Fibroblast of lung (primary cell): ENCODE measurements at regions not wholly inside any gene's neighbourhood (a gene's known extent, or its start where the extent isn't known, plus 50 kb on each side); places are given as distances from the start of the nearest gene placed in this dataset.

Experiments
- DNase-seq, 2 donors: peaks; one replicate each; pipeline versions ENCODE4 v3.0.0 to v3.0.0-alpha.2; 2010; ENCODE audit warnings: low read depth in 2 of 2
- H2AFZ ChIP-seq: 2 replicates; pipeline ENCODE4 v1.5.1; 2012; ENCODE audit warnings: low read length, control low read depth, inconsistent platforms
- H3K27ac ChIP-seq: 2 replicates; pipeline ENCODE4 v1.5.1; 2011; ENCODE audit warnings: low read length, control low read depth; ENCODE audit not compliant: insufficient read depth
- H3K27me3 ChIP-seq: 2 replicates; pipeline ENCODE4 v1.5.1; 2011; ENCODE audit warnings: mild to moderate bottlenecking, low read length; ENCODE audit not compliant: control insufficient read depth, insufficient read depth
- H3K36me3 ChIP-seq: 2 replicates; pipeline ENCODE4 v1.5.1; 2011; ENCODE audit warnings: low read length; ENCODE audit not compliant: control insufficient read depth, insufficient read depth
- H3K4me1 ChIP-seq: 2 replicates; pipeline ENCODE4 v1.5.1; 2011; ENCODE audit warnings: low read length; ENCODE audit not compliant: control insufficient read depth, insufficient read depth; ENCODE audit errors: extremely low read depth
- H3K4me2 ChIP-seq: 2 replicates; pipeline ENCODE4 v1.5.1; 2011; ENCODE audit warnings: low read length, control low read depth; ENCODE audit not compliant: insufficient read depth; ENCODE audit errors: extremely low read depth
- H3K4me3 ChIP-seq, 4 experiments: fragments of 200-600 bp in 1 of 4; sonication (generic) in 1 of 4; replicated peaks in 1 of 4; 2 replicates each; pipeline ENCODE4 v1.5.1; 2011 to 2016; ENCODE audit warnings: low read length in 4 of 4, low read depth in 3 of 4, mild to moderate bottlenecking in 3 of 4, control low read depth in 2 of 4, inconsistent platforms in 1 of 4, mixed read lengths in 1 of 4; ENCODE audit not compliant: insufficient read depth in 1 of 4; ENCODE audit errors: control extremely low read depth in 1 of 4
- H3K79me2 ChIP-seq: 2 replicates; pipeline ENCODE4 v1.5.1; 2012; ENCODE audit warnings: mild to moderate bottlenecking, low read length, inconsistent platforms; ENCODE audit not compliant: control insufficient read depth, insufficient read depth
- H3K9ac ChIP-seq: 2 replicates; pipeline ENCODE4 v1.5.1; 2011; ENCODE audit warnings: mild to moderate bottlenecking, low read length, control low read depth; ENCODE audit not compliant: insufficient read depth
- H3K9me3 ChIP-seq: 2 replicates; pipeline ENCODE4 v1.5.1; 2012; ENCODE audit warnings: low read depth, low read length; ENCODE audit not compliant: control insufficient read depth, insufficient read depth
- H4K20me1 ChIP-seq: 2 replicates; pipeline ENCODE4 v1.5.1; 2011; ENCODE audit warnings: low read length; ENCODE audit not compliant: control insufficient read depth, insufficient read depth; ENCODE audit errors: extremely low read depth
- EZH2 ChIP-seq: IDR thresholded peaks from 2 replicates; pipeline ENCODE4 v1.5.1; 2012; ENCODE audit warnings: low read length, control low read depth, mild to moderate bottlenecking; ENCODE audit errors: missing control alignments
- TF ChIP-seq, protein P1 (sequence below), 2 donors: IDR thresholded peaks in 1 of 2; conservative IDR thresholded peaks in 1 of 2; 1 replicate in 1 of 2; 2 replicates in 1 of 2; pipeline ENCODE4 v1.5.1; 2011 to 2012; ENCODE audit warnings: low read length in 2 of 2, control low read depth in 1 of 2, inconsistent platforms in 1 of 2, low read depth in 1 of 2, mild to moderate bottlenecking in 1 of 2

DNA sequence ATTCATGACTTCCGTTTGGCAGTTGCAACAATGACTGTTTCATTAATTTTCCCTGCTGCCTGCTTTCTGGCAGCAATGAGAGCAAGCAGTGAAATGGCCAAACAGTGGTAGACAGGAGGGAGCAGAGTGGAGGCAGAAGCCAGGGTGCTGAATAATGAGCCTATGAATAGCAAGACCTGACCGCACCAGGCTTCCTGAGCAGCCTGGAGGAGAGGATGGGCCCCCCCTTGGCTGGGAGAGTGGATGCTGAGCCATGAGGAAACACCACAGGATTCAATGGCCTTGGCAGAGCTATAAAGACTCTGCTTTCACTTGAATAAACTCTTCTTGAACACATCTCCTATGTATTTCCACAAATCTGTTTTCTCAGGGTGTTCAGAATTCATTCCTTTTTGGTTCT lies 68.1 kb upstream of the SNRPB2 start:
- no peaks in the 10 kb centered on the region for H4K20me1 ChIP-seq
- no peak overlapping the region for H2AFZ ChIP-seq
- H3K36me3 ChIP-seq = no peaks in the 10 kb centered on the region
- DNase-seq = peak in 1 of 2 donors; percentile 6
- H3K79me2 ChIP-seq = no peaks in the 10 kb centered on the region
- H3K27ac ChIP-seq = no peak overlapping the region
- H3K27me3 ChIP-seq = no peaks in the 10 kb centered on the region
- H3K4me2 ChIP-seq = no peak overlapping the region
- H3K4me1 ChIP-seq = no peaks in the 10 kb centered on the region
- H3K9ac ChIP-seq = no peak overlapping the region
- H3K4me3 ChIP-seq = no peak overlapping the region
- TF ChIP-seq, protein P1, sequence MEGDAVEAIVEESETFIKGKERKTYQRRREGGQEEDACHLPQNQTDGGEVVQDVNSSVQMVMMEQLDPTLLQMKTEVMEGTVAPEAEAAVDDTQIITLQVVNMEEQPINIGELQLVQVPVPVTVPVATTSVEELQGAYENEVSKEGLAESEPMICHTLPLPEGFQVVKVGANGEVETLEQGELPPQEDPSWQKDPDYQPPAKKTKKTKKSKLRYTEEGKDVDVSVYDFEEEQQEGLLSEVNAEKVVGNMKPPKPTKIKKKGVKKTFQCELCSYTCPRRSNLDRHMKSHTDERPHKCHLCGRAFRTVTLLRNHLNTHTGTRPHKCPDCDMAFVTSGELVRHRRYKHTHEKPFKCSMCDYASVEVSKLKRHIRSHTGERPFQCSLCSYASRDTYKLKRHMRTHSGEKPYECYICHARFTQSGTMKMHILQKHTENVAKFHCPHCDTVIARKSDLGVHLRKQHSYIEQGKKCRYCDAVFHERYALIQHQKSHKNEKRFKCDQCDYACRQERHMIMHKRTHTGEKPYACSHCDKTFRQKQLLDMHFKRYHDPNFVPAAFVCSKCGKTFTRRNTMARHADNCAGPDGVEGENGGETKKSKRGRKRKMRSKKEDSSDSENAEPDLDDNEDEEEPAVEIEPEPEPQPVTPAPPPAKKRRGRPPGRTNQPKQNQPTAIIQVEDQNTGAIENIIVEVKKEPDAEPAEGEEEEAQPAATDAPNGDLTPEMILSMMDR (conservative IDR thresholded peaks at IDR 0.05 in 1 of 2, IDR thresholded peaks at IDR 0.05 in 1 of 2; ENCODE audit: low read depth in 1 of 2, low read length in 2 of 2) = no peak
- no peak for TF ChIP-seq EZH2
- no peaks in the 10 kb centered on the region for H3K9me3 ChIP-seq

DNA sequence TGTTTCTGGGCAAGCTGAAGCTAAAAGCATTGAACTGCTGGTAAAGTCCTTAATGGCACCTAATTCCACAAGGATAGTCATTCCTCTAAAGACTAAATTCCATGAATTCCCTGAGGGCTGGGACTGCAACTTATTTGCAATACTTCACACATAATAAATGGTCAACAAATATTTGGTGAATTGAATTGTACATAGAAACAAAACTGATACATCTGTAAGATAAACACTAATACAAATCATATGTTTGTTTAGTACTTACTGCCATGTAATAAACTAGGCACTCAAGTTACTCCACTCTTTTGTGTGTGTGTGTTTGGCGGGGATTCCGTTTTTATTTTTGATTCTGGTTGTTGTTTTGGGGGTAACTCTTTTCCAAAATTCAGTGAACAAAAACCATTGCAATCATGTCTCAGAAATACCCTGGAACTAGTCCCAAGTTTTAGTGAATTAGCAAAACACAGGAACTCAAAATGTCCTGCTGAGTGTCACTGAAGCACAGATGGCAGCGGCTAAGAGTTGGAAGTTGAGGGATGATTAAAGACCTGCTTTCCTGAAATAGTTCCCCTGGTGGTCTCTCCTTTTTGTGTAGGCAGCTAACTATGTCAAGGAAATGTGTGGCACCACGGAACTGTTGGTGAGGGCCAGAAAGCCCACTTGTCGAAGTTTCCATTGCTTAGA lies 74.8 kb upstream of the SNRPB2 start:
- no peaks in the 10 kb centered on the region for H3K27me3 ChIP-seq
- no peak overlapping the region for H3K27ac ChIP-seq
- no peaks in the 10 kb centered on the region for H4K20me1 ChIP-seq
- DNase-seq = no peak
- no peak overlapping the region for H3K9ac ChIP-seq
- H2AFZ ChIP-seq = no peak overlapping the region
- H3K4me2 ChIP-seq = no peak overlapping the region
- no peaks in the 10 kb centered on the region for H3K36me3 ChIP-seq
- no peaks in the 10 kb centered on the region for H3K4me1 ChIP-seq
- H3K4me3 ChIP-seq = no peak overlapping the region
- no peaks in the 10 kb centered on the region for H3K79me2 ChIP-seq
- H3K9me3 ChIP-seq = no peaks in the 10 kb centered on the region
- TF ChIP-seq, protein P1 (conservative IDR thresholded peaks at IDR 0.05 in 1 of 2, IDR thresholded peaks at IDR 0.05 in 1 of 2; ENCODE audit: low read depth in 1 of 2, low read length in 2 of 2) = no peak
- no peak for TF ChIP-seq EZH2

DNA sequence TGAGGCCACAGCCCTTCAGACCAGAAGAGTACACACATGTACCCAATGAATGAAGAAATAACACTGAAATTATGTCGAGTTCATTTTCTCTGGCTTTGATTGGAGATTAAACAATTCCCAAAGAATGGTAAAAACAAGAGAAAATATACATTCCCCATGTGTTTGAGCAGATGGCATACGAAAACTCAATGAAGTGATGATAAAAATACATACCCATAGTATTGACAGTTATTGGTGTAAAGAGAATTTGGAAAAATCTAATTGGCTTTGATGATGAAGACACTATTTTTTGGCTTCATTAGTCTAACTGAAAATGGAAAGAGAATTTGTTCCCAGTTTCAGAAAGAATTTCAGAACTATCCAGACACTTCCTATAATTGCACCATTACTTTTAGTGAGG lies 76.6 kb upstream of the SNRPB2 start:
- Histone ChIP-seq H3K4me2 (no peak overlapping the region), H3K4me3 (no peak overlapping the region), H3K4me1 (no peaks in the 10 kb centered on the region), H3K27me3 (no peaks in the 10 kb centered on the region), H3K27ac (no peak overlapping the region), H4K20me1 (no peaks in the 10 kb centered on the region), H2AFZ (no peak overlapping the region), H3K9ac (no peak overlapping the region), H3K79me2 (no peaks in the 10 kb centered on the region), H3K9me3 (no peaks in the 10 kb centered on the region), H3K36me3 (no peaks in the 10 kb centered on the region)
- TF ChIP-seq, protein P1 (conservative IDR thresholded peaks at IDR 0.05 in 1 of 2, IDR thresholded peaks at IDR 0.05 in 1 of 2; ENCODE audit: low read depth in 1 of 2, low read length in 2 of 2) = no peak
- TF ChIP-seq EZH2 = no peak
- no peak for DNase-seq
